HEK293T (cell line): ENCODE measurements at regions not wholly inside any gene's neighbourhood (a gene's known extent, or its start where the extent isn't known, plus 50 kb on each side); places are given as distances from the start of the nearest gene placed in this dataset.

Experiments used
- CTCF ChIA-PET: fragments of 350-600 bp; formaldehyde crosslinking; extraction: SDS; loops from one replicate; lab custom pipeline; 2021; ENCODE audit warnings: antibody characterized with exemption, inconsistent platforms; lab: Yijun Ruan, JAX
- POLR2A ChIA-PET: fragments of 350-600 bp; formaldehyde crosslinking; extraction: SDS; loops from one replicate; lab custom pipeline; 2020; ENCODE audit warnings: antibody characterized with exemption, inconsistent platforms; lab: Yijun Ruan, JAX
- DNase-seq: peaks from one replicate; pipeline ENCODE4 v3.0.0; 2012; ENCODE audit warnings: mixed read lengths; ENCODE audit errors: extremely low spot score
- ARNT ChIP-seq: fragments of 450-650 bp; IDR thresholded peaks from 2 replicates; pipeline ENCODE4 v1.6.1; 2017; ENCODE audit warnings: mild to moderate bottlenecking
- BHLHE40 ChIP-seq: fragments of 450-650 bp; IDR thresholded peaks from 2 replicates; pipeline ENCODE4 v1.6.1; 2016; ENCODE audit warnings: mild to moderate bottlenecking, moderate library complexity, borderline replicate concordance
- CTBP1 ChIP-seq: fragments of 450-650 bp; IDR thresholded peaks from 2 replicates; pipeline ENCODE4 v1.6.1; 2016; ENCODE audit warnings: borderline replicate concordance
- ELF4 ChIP-seq: fragments of 450-650 bp; IDR thresholded peaks from 2 replicates; pipeline ENCODE4 v1.6.1; 2017; ENCODE audit warnings: antibody characterized with exemption
- FOXA1 ChIP-seq: fragments of 450-650 bp; IDR thresholded peaks from 2 replicates; pipeline ENCODE4 v1.6.1; 2016; ENCODE audit warnings: mild to moderate bottlenecking
- FOXK2 ChIP-seq: fragments of 450-650 bp; IDR thresholded peaks from 2 replicates; pipeline ENCODE4 v1.6.1; 2016; ENCODE audit warnings: mild to moderate bottlenecking
- FOXM1 ChIP-seq: fragments of 450-650 bp; IDR thresholded peaks from 2 replicates; pipeline ENCODE4 v1.6.1; 2017; ENCODE audit warnings: mild to moderate bottlenecking, borderline replicate concordance
- HDGF ChIP-seq: fragments of 450-650 bp; IDR thresholded peaks from 2 replicates; pipeline ENCODE4 v1.6.1; 2017; ENCODE audit warnings: antibody characterized with exemption, borderline replicate concordance
- L3MBTL2 ChIP-seq: fragments of 450-650 bp; conservative IDR thresholded peaks from 2 replicates; pipeline ENCODE4 v1.6.1; 2016; ENCODE audit warnings: mild to moderate bottlenecking
- LEF1 ChIP-seq: fragments of 450-650 bp; IDR thresholded peaks from 2 replicates; pipeline ENCODE4 v1.6.1; 2017; ENCODE audit warnings: mild to moderate bottlenecking, borderline replicate concordance
- NFRKB ChIP-seq: fragments of 450-650 bp; IDR thresholded peaks from 2 replicates; pipeline ENCODE4 v1.6.1; 2016; ENCODE audit warnings: mild to moderate bottlenecking, moderate library complexity
- SP1 ChIP-seq: fragments of 450-650 bp; IDR thresholded peaks from 2 replicates; pipeline ENCODE4 v1.6.1; 2017
- SUZ12 ChIP-seq: fragments of 450-650 bp; IDR thresholded peaks from 2 replicates; pipeline ENCODE4 v1.6.1; 2016; ENCODE audit warnings: mild to moderate bottlenecking
- TARDBP ChIP-seq: fragments of 450-650 bp; IDR thresholded peaks from 2 replicates; pipeline ENCODE4 v1.6.1; 2016
- ZNF384 ChIP-seq: fragments of 450-650 bp; IDR thresholded peaks from 2 replicates; pipeline ENCODE4 v1.6.1; 2016
- TF ChIP-seq, protein P1 (sequence below): fragments of 450-650 bp; IDR thresholded peaks from 2 replicates; pipeline ENCODE4 v1.6.1; 2016

DNA sequence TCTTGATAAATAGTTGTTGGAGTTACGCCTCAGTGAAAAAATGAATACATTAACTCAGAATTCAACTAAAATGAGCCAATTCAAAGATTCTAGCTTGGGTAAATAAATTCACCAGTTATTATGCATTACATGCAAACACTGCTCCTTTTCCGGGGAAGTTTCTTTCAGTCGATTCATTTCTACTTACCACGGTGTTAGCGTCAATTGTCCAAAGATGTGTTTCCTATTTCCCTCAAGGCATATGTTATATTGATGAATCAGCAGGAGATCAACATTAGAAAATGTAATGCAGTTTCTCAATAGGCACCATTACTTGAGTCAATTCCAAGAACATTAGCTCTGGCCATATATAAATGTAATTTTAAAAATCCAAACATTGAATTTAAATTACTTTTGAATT is 517.7 kb downstream of the OTOL1 start:
- CTCF ChIA-PET = no interaction called here
- TF ChIP-seq FOXM1 = no peak
- no peak for TF ChIP-seq ZNF384
- TF ChIP-seq ELF4 = no peak
- TF ChIP-seq FOXK2 = no peak
- no peak for TF ChIP-seq FOXA1
- TF ChIP-seq TARDBP = no peak
- TF ChIP-seq SP1 = no peak
- TF ChIP-seq L3MBTL2 = no peak
- TF ChIP-seq, protein P1, sequence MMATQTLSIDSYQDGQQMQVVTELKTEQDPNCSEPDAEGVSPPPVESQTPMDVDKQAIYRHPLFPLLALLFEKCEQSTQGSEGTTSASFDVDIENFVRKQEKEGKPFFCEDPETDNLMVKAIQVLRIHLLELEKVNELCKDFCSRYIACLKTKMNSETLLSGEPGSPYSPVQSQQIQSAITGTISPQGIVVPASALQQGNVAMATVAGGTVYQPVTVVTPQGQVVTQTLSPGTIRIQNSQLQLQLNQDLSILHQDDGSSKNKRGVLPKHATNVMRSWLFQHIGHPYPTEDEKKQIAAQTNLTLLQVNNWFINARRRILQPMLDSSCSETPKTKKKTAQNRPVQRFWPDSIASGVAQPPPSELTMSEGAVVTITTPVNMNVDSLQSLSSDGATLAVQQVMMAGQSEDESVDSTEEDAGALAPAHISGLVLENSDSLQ = no peak
- no peak for TF ChIP-seq SUZ12
- TF ChIP-seq HDGF = no peak
- TF ChIP-seq ARNT = no peak
- no peak for TF ChIP-seq LEF1
- no peak for TF ChIP-seq CTBP1
- no peak for TF ChIP-seq BHLHE40
- no peak for TF ChIP-seq NFRKB

GRCh38 chr3:162015856-162016255 is 519.2 kb downstream of the OTOL1 start:
- ChIA-PET CTCF (no interaction called here), POLR2A (no interaction called here)
- TF ChIP-seq SUZ12 = no peak
- no peak for TF ChIP-seq ARNT
- TF ChIP-seq TARDBP = no peak
- TF ChIP-seq HDGF = no peak
- no peak for TF ChIP-seq L3MBTL2
- TF ChIP-seq, protein P1 = no peak
- no peak for TF ChIP-seq ZNF384
- TF ChIP-seq CTBP1 = no peak
- TF ChIP-seq SP1 = no peak
- TF ChIP-seq BHLHE40 = no peak
- no peak for TF ChIP-seq FOXM1
- no peak for TF ChIP-seq ELF4
- TF ChIP-seq LEF1 = no peak
- TF ChIP-seq FOXK2 = no peak
- TF ChIP-seq NFRKB = no peak
- TF ChIP-seq FOXA1 = no peak
- no peak for DNase-seq

More for the DNA sequence above, 517.7 kb downstream of the OTOL1 start:
- POLR2A ChIA-PET = no interaction called here
- DNase-seq = no peak

GRCh38 chr3:162019817-162020216 is 523.2 kb downstream of the OTOL1 start:
- no peak for DNase-seq
- TF ChIP-seq, protein P1 = no peak
- TF ChIP-seq L3MBTL2 (no peak), HDGF (no peak), FOXM1 (no peak), TARDBP (no peak), SUZ12 (no peak), SP1 (no peak), CTBP1 (no peak), ELF4 (no peak), FOXK2 (no peak), BHLHE40 (no peak), ZNF384 (no peak)
- POLR2A ChIA-PET = no interaction called here
- CTCF ChIA-PET = no interaction called here

GRCh38 chr3:162021206-162021605 is 524.6 kb downstream of the OTOL1 start:
- CTCF ChIA-PET = no interaction called here
- DNase-seq = no peak
- TF ChIP-seq CTBP1 = no peak
- TF ChIP-seq ELF4 = no peak
- TF ChIP-seq FOXK2 = no peak
- TF ChIP-seq FOXA1 = no peak
- TF ChIP-seq HDGF = no peak
- no peak for TF ChIP-seq BHLHE40
- TF ChIP-seq ARNT = no peak
- TF ChIP-seq FOXM1 = no peak
- TF ChIP-seq L3MBTL2 = no peak
- no peak for TF ChIP-seq SP1
- no peak for TF ChIP-seq SUZ12
- no peak for TF ChIP-seq TARDBP
- no peak for TF ChIP-seq NFRKB
- POLR2A ChIA-PET = no interaction called here

DNA sequence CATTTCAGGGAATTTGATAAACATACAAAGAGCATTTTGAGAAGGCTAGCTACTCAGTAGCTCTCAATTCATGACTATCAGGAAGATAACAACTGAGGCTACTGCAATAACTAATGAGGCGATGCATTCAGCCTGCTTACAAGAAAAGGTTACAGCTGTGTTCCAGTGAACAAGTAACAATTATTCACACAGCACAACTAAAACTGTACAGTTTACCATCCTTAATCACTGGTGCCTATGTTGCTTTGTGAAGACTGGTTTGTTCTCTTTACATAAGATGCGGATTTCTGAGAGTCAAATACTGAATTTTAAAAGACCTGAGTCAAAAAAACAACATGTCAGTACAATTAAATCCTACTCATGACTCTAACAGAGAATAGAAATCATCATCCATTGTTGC is 526.3 kb downstream of the OTOL1 start:
- no peak for DNase-seq
- ChIA-PET POLR2A (no interaction called here), CTCF (no interaction called here)
- TF ChIP-seq NFRKB = no peak
- TF ChIP-seq, protein P1 = no peak

GRCh38 chr3:162029736-162030135 is 533.1 kb downstream of the OTOL1 start:
- TF ChIP-seq TARDBP (no peak), SUZ12 (no peak), NFRKB (no peak)
- CTCF ChIA-PET = no interaction called here
- POLR2A ChIA-PET = no interaction called here
- no peak for DNase-seq
